ENCODE measurements at regions not wholly inside any gene's neighbourhood (a gene's known extent, or its start where the extent isn't known, plus 50 kb on each side); places are given as distances from the start of the nearest gene placed in this dataset.
"Not testable (repeated sequence)": the region's sequence is repeated elsewhere in the genome, so short reads cannot be mapped to it uniquely, and the experiment has no call there.

GRCh38 chr7:69047151-69047754 is 551.0 kb upstream of the AUTS2 start:
- H3K4me3 Mint-ChIP-seq = no peak overlapping the region
- no peaks in the 10 kb centered on the region for H3K4me1 Mint-ChIP-seq
- H3K9me3 Mint-ChIP-seq = peaks cover 17 to 18% of the 10 kb centered on the region in 2 donors
- H3K36me3 Mint-ChIP-seq = peaks cover 0 to 2% of the 10 kb centered on the region in 2 donors
- ATAC-seq (replicated peaks) = no peak
- no peak for DNase-seq
- H3K27ac Mint-ChIP-seq = no peak overlapping the region
- peaks cover 0 to 7% of the 10 kb centered on the region in 2 donors for H3K27me3 Mint-ChIP-seq

GRCh38 chr7:69049326-69049725 is 548.9 kb upstream of the AUTS2 start:
- Mint-ChIP-seq H3K36me3 (peaks cover 0 to 2% of the 10 kb centered on the region in 2 donors), H3K9me3 (peaks cover 8 to 14% of the 10 kb centered on the region in 2 donors), H3K27me3 (peaks cover 0 to 7% of the 10 kb centered on the region in 2 donors), H3K27ac (no peak overlapping the region), H3K4me1 (no peaks in the 10 kb centered on the region), H3K4me3 (no peak overlapping the region)
- DNase-seq (no peak), ATAC-seq (replicated peaks) (no peak)

- H3K9me3 Mint-ChIP-seq = peaks cover 7 to 9% of the 10 kb centered on the region in 2 donors
- H3K27ac Mint-ChIP-seq = no peak overlapping the region
- peaks cover 0 to 6% of the 10 kb centered on the region in 2 donors for H3K27me3 Mint-ChIP-seq
- no peak for ATAC-seq (replicated peaks)
- H3K4me3 Mint-ChIP-seq = no peak overlapping the region
- no peaks in the 10 kb centered on the region for H3K4me1 Mint-ChIP-seq
- H3K36me3 Mint-ChIP-seq = peaks cover 0 to 2% of the 10 kb centered on the region in 2 donors
- no peak for DNase-seq
Measured at GRCh38 chr7:69052447-69052846, 545.8 kb upstream of the AUTS2 start.

- ATAC-seq (replicated peaks) (no peak), DNase-seq (no peak)
- Mint-ChIP-seq H3K36me3 (no peaks in the 10 kb centered on the region), H3K27me3 (peaks cover 0 to 17% of the 10 kb centered on the region in 2 donors), H3K4me3 (no peak overlapping the region), H3K4me1 (no peaks in the 10 kb centered on the region), H3K27ac (no peak overlapping the region), H3K9me3 (peaks cover 0 to 5% of the 10 kb centered on the region in 2 donors)
Measured at GRCh38 chr7:69060516-69060915, 537.8 kb upstream of the AUTS2 start.

- ATAC-seq (replicated peaks) = no peak
- H3K27me3 Mint-ChIP-seq = peaks cover 4 to 17% of the 10 kb centered on the region in 2 donors
- H3K27ac Mint-ChIP-seq = no peak overlapping the region
Measured at GRCh38 chr7:69062020-69062765, 536.1 kb upstream of the AUTS2 start.

GRCh38 chr7:69067397-69067796 is 530.9 kb upstream of the AUTS2 start:
- Mint-ChIP-seq H3K9me3 (peaks cover under 1 to 7% of the 10 kb centered on the region in 2 donors), H3K4me3 (no peak overlapping the region), H3K27me3 (peaks cover 12 to 14% of the 10 kb centered on the region in 2 donors), H3K4me1 (no peaks in the 10 kb centered on the region), H3K36me3 (no peaks in the 10 kb centered on the region), H3K27ac (no peak overlapping the region)
- ATAC-seq (replicated peaks) (no peak), DNase-seq (no peak)

More at GRCh38 chr7:69062020-69062765, 536.1 kb upstream of the AUTS2 start:
- Mint-ChIP-seq H3K9me3 (peaks cover 4 to 5% of the 10 kb centered on the region in 2 donors), H3K4me1 (no peaks in the 10 kb centered on the region), H3K4me3 (no peak overlapping the region), H3K36me3 (no peaks in the 10 kb centered on the region)
- no peak for DNase-seq

- H3K36me3 Mint-ChIP-seq = no peaks in the 10 kb centered on the region
- H3K4me1 Mint-ChIP-seq = no peaks in the 10 kb centered on the region
- DNase-seq (no peak), ATAC-seq (replicated peaks) (no peak)
- H3K4me3 Mint-ChIP-seq = no peak overlapping the region
- H3K27ac Mint-ChIP-seq = no peak overlapping the region
- H3K27me3 Mint-ChIP-seq = peaks cover 12 to 14% of the 10 kb centered on the region in 2 donors
- peaks cover 2 to 7% of the 10 kb centered on the region in 2 donors for H3K9me3 Mint-ChIP-seq
Measured at GRCh38 chr7:69070476-69070875, 527.8 kb upstream of the AUTS2 start.

- H3K27me3 Mint-ChIP-seq = peaks cover 3 to 11% of the 10 kb centered on the region in 2 donors
- H3K4me1 Mint-ChIP-seq = no peaks in the 10 kb centered on the region
- H3K36me3 Mint-ChIP-seq = no peaks in the 10 kb centered on the region
- H3K9me3 Mint-ChIP-seq = peaks cover 7 to 8% of the 10 kb centered on the region in 2 donors
- DNase-seq (no peak), ATAC-seq (replicated peaks) (no peak)
- H3K4me3 Mint-ChIP-seq = no peak overlapping the region
- no peak overlapping the region for H3K27ac Mint-ChIP-seq
Measured at GRCh38 chr7:69076566-69076965, 521.7 kb upstream of the AUTS2 start.

- ATAC-seq (replicated peaks) (no peak), DNase-seq (no peak)
- Mint-ChIP-seq H3K4me1 (no peaks in the 10 kb centered on the region), H3K27ac (no peak overlapping the region), H3K4me3 (no peak overlapping the region), H3K9me3 (peaks cover 8 to 11% of the 10 kb centered on the region in 2 donors), H3K27me3 (peaks cover 3 to 17% of the 10 kb centered on the region in 2 donors), H3K36me3 (no peaks in the 10 kb centered on the region)
Measured at GRCh38 chr7:69078997-69079769, 519.1 kb upstream of the AUTS2 start.

- H3K27ac Mint-ChIP-seq, H3K27me3 Mint-ChIP-seq: not testable (repeated sequence)
Measured at GRCh38 chr7:69087281-69087680, 511.0 kb upstream of the AUTS2 start.

GRCh38 chr7:69088185-69088584 is 510.1 kb upstream of the AUTS2 start:
- Mint-ChIP-seq H3K4me3 (no peak overlapping the region), H3K36me3 (no peaks in the 10 kb centered on the region), H3K27ac (no peak overlapping the region), H3K27me3 (peaks cover 4 to 5% of the 10 kb centered on the region in 2 donors), H3K4me1 (no peaks in the 10 kb centered on the region), H3K9me3 (peaks cover 2 to 4% of the 10 kb centered on the region in 2 donors)
- DNase-seq (no peak), ATAC-seq (replicated peaks) (no peak)

More at GRCh38 chr7:69087281-69087680, 511.0 kb upstream of the AUTS2 start:
- H3K4me3 Mint-ChIP-seq; ATAC-seq (replicated peaks); H3K4me1 Mint-ChIP-seq; H3K9me3 Mint-ChIP-seq; H3K36me3 Mint-ChIP-seq; DNase-seq: not testable (repeated sequence)

- peaks cover 10 to 11% of the 10 kb centered on the region in 2 donors for H3K9me3 Mint-ChIP-seq
Measured at GRCh38 chr7:69090936-69091335, 507.3 kb upstream of the AUTS2 start.

GRCh38 chr7:69091521-69091920 is 506.8 kb upstream of the AUTS2 start:
- ATAC-seq (replicated peaks) (no peak), DNase-seq (no peak)
- Mint-ChIP-seq H3K36me3 (no peaks in the 10 kb centered on the region), H3K27ac (no peak overlapping the region), H3K27me3 (peaks cover 4 to 10% of the 10 kb centered on the region in 2 donors), H3K9me3 (peaks cover 10 to 11% of the 10 kb centered on the region in 2 donors), H3K4me3 (no peak overlapping the region), H3K4me1 (no peaks in the 10 kb centered on the region)

More at GRCh38 chr7:69090936-69091335, 507.3 kb upstream of the AUTS2 start:
- no peak overlapping the region for H3K27ac Mint-ChIP-seq
- H3K36me3 Mint-ChIP-seq = no peaks in the 10 kb centered on the region
- H3K27me3 Mint-ChIP-seq = peaks cover 4 to 13% of the 10 kb centered on the region in 2 donors
- no peak overlapping the region for H3K4me3 Mint-ChIP-seq
- DNase-seq (no peak), ATAC-seq (replicated peaks) (no peak)
- no peaks in the 10 kb centered on the region for H3K4me1 Mint-ChIP-seq

- ATAC-seq (replicated peaks) = no peak
- Mint-ChIP-seq H3K27me3 (peaks cover 0 to 10% of the 10 kb centered on the region in 2 donors), H3K4me1 (no peaks in the 10 kb centered on the region), H3K36me3 (no peaks in the 10 kb centered on the region), H3K9me3 (peaks cover 6 to 8% of the 10 kb centered on the region in 2 donors), H3K4me3 (no peak overlapping the region), H3K27ac (no peak overlapping the region)
- no peak for DNase-seq
Measured at GRCh38 chr7:69095127-69095526, 503.1 kb upstream of the AUTS2 start.

All from stimulated activated naive B cell treated with anti-CD40 and anti-IgM and Interleukin-4, amounts not matched to agents 10 μg/mL and 1 μg/mL and 100 μg/mL, for 72 hours (primary cell).